Prostate gland (tissue), 2 donors: ENCODE measurements at regions not wholly inside any gene's neighbourhood (a gene's known extent, or its start where the extent isn't known, plus 50 kb on each side); places are given as distances from the start of the nearest gene placed in this dataset.

Experiments
- CTCF ChIP-seq, 4 experiments: fragments of 200-600 bp in 2 of 4; fragments of 450-650 bp in 2 of 4; sonication (generic) in 2 of 4; IDR thresholded peaks; 1 replicate in 3 of 4; 2 replicates in 1 of 4; pipeline ENCODE4 v1.5.1; 2016 to 2019; ENCODE audit warnings: antibody characterized with exemption in 4 of 4, mild to moderate bottlenecking in 2 of 4, moderate library complexity in 2 of 4
- POLR2AphosphoS5 ChIP-seq: sonication (generic); formaldehyde crosslinking; IDR thresholded peaks from one replicate; pipeline ENCODE4 v1.6.1; 2017; ENCODE audit warnings: antibody characterized with exemption

- TF ChIP-seq CTCF (IDR thresholded peaks at IDR 0.05) = no peak
- TF ChIP-seq POLR2AphosphoS5 = no peak
These were observed 398.8 kb downstream of the ENC1 start for GRCh38 chr5:74241751-74242140.
